Trophoblast cell (in vitro differentiated cells and primary cell): ENCODE measurements at regions not wholly inside any gene's neighbourhood (a gene's known extent, or its start where the extent isn't known, plus 50 kb on each side); places are given as distances from the start of the nearest gene placed in this dataset.

Experiments
- DNase-seq, 2 donors: peaks; one replicate each; pipeline ENCODE4 v3.0.0-alpha.2; 2016
- H2AFZ ChIP-seq: 2 replicates; pipeline ENCODE4 v1.6.1; 2013; ENCODE audit warnings: low read length, moderate library complexity, mild to moderate bottlenecking; ENCODE audit not compliant: insufficient read depth, poor library complexity
- H2AK5ac ChIP-seq: 2 replicates; pipeline ENCODE4 v1.6.1; 2013; ENCODE audit warnings: mild to moderate bottlenecking, low read length
- H2BK120ac ChIP-seq: 2 replicates; pipeline ENCODE4 v1.6.1; 2013; ENCODE audit warnings: low read length, mild to moderate bottlenecking, moderate library complexity; ENCODE audit not compliant: insufficient read depth, poor library complexity
- H2BK12ac ChIP-seq: 2 replicates; pipeline ENCODE4 v1.6.1; 2013; ENCODE audit warnings: mild to moderate bottlenecking, low read length, moderate library complexity
- H2BK5ac ChIP-seq: 2 replicates; pipeline ENCODE4 v1.6.1; 2013; ENCODE audit warnings: low read length, low read depth, moderate library complexity, mild to moderate bottlenecking; ENCODE audit not compliant: poor library complexity
- H3K14ac ChIP-seq: 2 replicates; pipeline ENCODE4 v1.6.1; 2013; ENCODE audit warnings: mild to moderate bottlenecking, low read length
- H3K18ac ChIP-seq: 2 replicates; pipeline ENCODE4 v1.6.1; 2013; ENCODE audit warnings: mild to moderate bottlenecking, low read length
- H3K23ac ChIP-seq: 2 replicates; pipeline ENCODE4 v1.6.1; 2013; ENCODE audit warnings: low read length
- H3K27ac ChIP-seq: 2 replicates; pipeline ENCODE4 v1.5.1; 2013; ENCODE audit warnings: low read depth, mild to moderate bottlenecking, inconsistent platforms, low read length, moderate library complexity
- H3K27me3 ChIP-seq: 2 replicates; pipeline ENCODE4 v1.6.1; 2013; ENCODE audit warnings: inconsistent platforms, mild to moderate bottlenecking, low read length, moderate library complexity; ENCODE audit not compliant: insufficient read depth
- H3K36me3 ChIP-seq, 2 experiments: 1 replicate in 1 of 2; 2 replicates in 1 of 2; pipeline ENCODE4 v1.6.1; 2013; ENCODE audit warnings: low read length in 2 of 2, mild to moderate bottlenecking in 2 of 2, moderate library complexity in 1 of 2; ENCODE audit not compliant: insufficient read depth in 2 of 2, control insufficient read depth in 1 of 2
- H3K4ac ChIP-seq: 2 replicates; pipeline ENCODE4 v1.6.1; 2013; ENCODE audit warnings: low read depth, mild to moderate bottlenecking, low read length, moderate library complexity
- H3K4me1 ChIP-seq, 2 experiments: 1 replicate in 1 of 2; 2 replicates in 1 of 2; pipeline ENCODE4 v1.6.1; 2013; ENCODE audit warnings: low read length in 2 of 2, mild to moderate bottlenecking in 2 of 2, moderate library complexity in 1 of 2; ENCODE audit not compliant: insufficient read depth in 2 of 2, control insufficient read depth in 1 of 2
- H3K4me2 ChIP-seq: 2 replicates; pipeline ENCODE4 v1.6.1; 2013; ENCODE audit warnings: inconsistent platforms, mild to moderate bottlenecking, low read length, moderate library complexity
- H3K4me3 ChIP-seq: 2 replicates; pipeline ENCODE4 v1.5.1; 2013; ENCODE audit warnings: mild to moderate bottlenecking, low read depth, low read length, inconsistent platforms
- H3K79me1 ChIP-seq: one replicate; pipeline ENCODE4 v1.6.1; 2013; ENCODE audit warnings: low read length
- H3K79me2 ChIP-seq: 2 replicates; pipeline ENCODE4 v1.6.1; 2013; ENCODE audit warnings: low read length, mild to moderate bottlenecking; ENCODE audit not compliant: control insufficient read depth, insufficient read depth, poor library complexity
- H3K9ac ChIP-seq: 2 replicates; pipeline ENCODE4 v1.6.1; 2013; ENCODE audit warnings: mild to moderate bottlenecking, low read length
- H3K9me3 ChIP-seq: 2 replicates; pipeline ENCODE4 v1.6.1; 2013; ENCODE audit warnings: low read depth, mild to moderate bottlenecking, control low read depth, inconsistent platforms, low read length; ENCODE audit not compliant: insufficient read depth
- H4K12ac ChIP-seq: 2 replicates; pipeline ENCODE4 v1.6.1; 2013; ENCODE audit warnings: low read depth, mild to moderate bottlenecking, low read length, moderate library complexity
- H4K8ac ChIP-seq: 2 replicates; pipeline ENCODE4 v1.6.1; 2013; ENCODE audit warnings: low read depth, mild to moderate bottlenecking, low read length, moderate library complexity
- H4K91ac ChIP-seq: one replicate; pipeline ENCODE4 v1.6.1; 2013; ENCODE audit warnings: low read depth, mild to moderate bottlenecking, low read length, moderate library complexity
- WGBS: extraction: QIAGEN DNeasy Blood & Tissue Kit; methylation state at CpG from one replicate; pipeline ENCODE4 v1.1.7; 2013; ENCODE audit warnings: missing lambda C conversion rate; ENCODE audit not compliant: insufficient read length, insufficient coverage; ENCODE audit errors: extremely low coverage; 5-methylcytosine and 5-hydroxymethylcytosine counted together

DNA sequence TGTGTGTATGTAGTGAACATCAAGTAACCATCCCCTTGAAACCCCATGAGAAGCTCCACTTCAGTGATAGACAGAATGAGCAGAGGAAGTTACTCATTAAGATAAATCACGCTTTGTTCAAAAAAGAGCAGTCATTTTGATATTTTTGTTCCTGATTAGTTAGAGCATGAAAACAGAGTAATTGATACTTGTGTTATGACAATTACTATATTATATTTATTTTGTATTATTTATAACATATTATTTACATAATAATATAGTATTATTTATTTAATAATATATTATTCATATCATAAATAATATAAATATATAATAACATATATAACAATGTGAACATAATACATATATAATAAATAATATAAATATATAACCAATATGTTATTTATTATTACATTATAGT, 580.9 kb downstream of the SOX5 start:
- Histone ChIP-seq H2BK5ac (no peak overlapping the region), H3K23ac (no peak overlapping the region), H4K12ac (no peak overlapping the region), H3K4me1 (no peaks in the 10 kb centered on the region), H3K27me3 (no peaks in the 10 kb centered on the region), H3K27ac (no peak overlapping the region), H4K8ac (no peak overlapping the region), H2AK5ac (no peak overlapping the region), H3K9me3 (no peaks in the 10 kb centered on the region), H2BK120ac (no peak overlapping the region), H3K14ac (no peak overlapping the region), H3K9ac (no peak overlapping the region), H2AFZ (no peak overlapping the region), H3K18ac (no peak overlapping the region), H4K91ac (no peak overlapping the region), H3K4ac (no peak overlapping the region), H3K4me3 (no peak overlapping the region), H3K4me2 (no peak overlapping the region), H3K79me2 (no peaks in the 10 kb centered on the region), H3K36me3 (no peaks in the 10 kb centered on the region), H2BK12ac (no peak overlapping the region), H3K79me1 (no peaks in the 10 kb centered on the region)
- WGBS, result no CpG with 5 or more reads among the region's 1 CpG
- no peak for DNase-seq

- Histone ChIP-seq H3K14ac (no peak overlapping the region), H3K4me1 (no peaks in the 10 kb centered on the region), H4K12ac (no peak overlapping the region), H2BK120ac (no peak overlapping the region), H3K79me1 (no peaks in the 10 kb centered on the region), H3K9me3 (no peaks in the 10 kb centered on the region), H2BK5ac (no peak overlapping the region), H4K91ac (no peak overlapping the region), H2AFZ (no peak overlapping the region), H3K4me3 (no peak overlapping the region), H2BK12ac (no peak overlapping the region), H3K18ac (no peak overlapping the region), H2AK5ac (no peak overlapping the region), H3K36me3 (no peaks in the 10 kb centered on the region), H3K23ac (no peak overlapping the region), H3K79me2 (no peaks in the 10 kb centered on the region), H3K4me2 (no peak overlapping the region), H3K27me3 (no peaks in the 10 kb centered on the region), H3K27ac (no peak overlapping the region), H3K9ac (no peak overlapping the region), H4K8ac (no peak overlapping the region), H3K4ac (no peak overlapping the region)
- no peak for DNase-seq
- WGBS, result no CpG with 5 or more reads among the region's 3 CpGs
Measured at GRCh38 chr12:23375621-23376020, 573.8 kb downstream of the SOX5 start.

DNA sequence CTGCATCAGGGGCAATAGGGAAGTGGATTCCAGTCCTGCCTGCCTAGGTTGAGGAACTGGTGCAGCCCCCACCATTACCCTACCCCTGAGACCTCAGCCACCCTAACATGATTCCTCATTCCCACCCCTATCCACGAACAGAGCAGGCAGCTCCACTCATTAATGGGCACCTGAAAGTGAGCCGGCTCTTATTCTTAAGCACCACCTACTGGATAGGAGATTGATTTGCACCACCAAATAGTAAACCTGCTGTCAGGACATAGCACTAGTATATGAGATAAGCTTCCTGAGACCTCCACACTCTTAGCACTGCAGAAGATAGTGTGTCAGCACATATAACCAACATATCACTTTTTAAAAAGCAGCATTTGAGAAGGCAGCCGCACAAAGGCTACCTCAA, 573.2 kb downstream of the SOX5 start:
- H4K91ac ChIP-seq, result no peak overlapping the region
- H3K14ac ChIP-seq, result no peak overlapping the region
- no peak overlapping the region for H2BK12ac ChIP-seq
- H3K27me3 ChIP-seq, result no peaks in the 10 kb centered on the region
- no peak overlapping the region for H3K18ac ChIP-seq
- no peaks in the 10 kb centered on the region for H3K4me1 ChIP-seq
- no peak overlapping the region for H2AFZ ChIP-seq
- H3K9me3 ChIP-seq, result no peaks in the 10 kb centered on the region
- H3K4me2 ChIP-seq, result no peak overlapping the region
- no peak overlapping the region for H4K8ac ChIP-seq
- no peak overlapping the region for H3K4me3 ChIP-seq
- no peak overlapping the region for H2BK120ac ChIP-seq
- H3K36me3 ChIP-seq, result no peaks in the 10 kb centered on the region
- no peaks in the 10 kb centered on the region for H3K79me1 ChIP-seq
- no peak for DNase-seq
- H3K23ac ChIP-seq, result no peak overlapping the region
- no peak overlapping the region for H2AK5ac ChIP-seq
- no peak overlapping the region for H3K4ac ChIP-seq
- H3K27ac ChIP-seq, result no peak overlapping the region
- H3K9ac ChIP-seq, result no peak overlapping the region
- no peak overlapping the region for H2BK5ac ChIP-seq
- H4K12ac ChIP-seq, result no peak overlapping the region
- no peaks in the 10 kb centered on the region for H3K79me2 ChIP-seq
- no CpG with 5 or more reads among the region's 3 CpGs for WGBS

GRCh38 chr12:23380419-23381100, 568.9 kb downstream of the SOX5 start:
- Histone ChIP-seq H3K36me3 (no peaks in the 10 kb centered on the region), H3K4me2 (no peak overlapping the region), H3K27me3 (no peaks in the 10 kb centered on the region), H3K4me3 (no peak overlapping the region), H2BK5ac (no peak overlapping the region), H3K4ac (no peak overlapping the region), H3K9ac (no peak overlapping the region), H3K27ac (no peak overlapping the region), H3K14ac (no peak overlapping the region), H2AFZ (no peak overlapping the region), H3K18ac (no peak overlapping the region), H3K79me2 (no peaks in the 10 kb centered on the region), H3K23ac (no peak overlapping the region), H4K91ac (no peak overlapping the region), H2AK5ac (no peak overlapping the region), H2BK120ac (no peak overlapping the region), H4K12ac (no peak overlapping the region), H2BK12ac (no peak overlapping the region), H3K79me1 (no peaks in the 10 kb centered on the region), H4K8ac (no peak overlapping the region), H3K4me1 (no peaks in the 10 kb centered on the region), H3K9me3 (no peaks in the 10 kb centered on the region)
- DNase-seq, result no peak
- no CpG with 5 or more reads among the region's 4 CpGs for WGBS
